K562 (cell line): ENCODE measurements at regions not wholly inside any gene's neighbourhood (a gene's known extent, or its start where the extent isn't known, plus 50 kb on each side); places are given as distances from the start of the nearest gene placed in this dataset.

Source experiments
- ATAC-seq: fragments of 200-7000 bp; cut with Tn5 transposase; 3 replicates; pipeline ENCODE4 v1.9.1; 2020; ENCODE audit warnings: moderate library complexity
- BruUV-seq: library from RNA; stranded (reverse); fragments of 400-500 nt; replicated peaks from 2 replicates; lab custom pipeline; 2021; lab: Mats Ljungman, UMichigan
- CTCF ChIA-PET: fragments of 300-600 bp; formaldehyde crosslinking; extraction: SDS; loops from one replicate; lab custom pipeline; 2021; ENCODE audit warnings: low intra/inter-chr PET ratio; lab: Yijun Ruan, JAX
- POLR2A ChIA-PET: fragments of 300-600, 350-650 bp; sonication (Branson Sonifier 250); formaldehyde crosslinking; extraction: SDS; loops from one replicate; lab custom pipeline; 2021; ENCODE audit warnings: antibody characterized with exemption, inconsistent platforms; lab: Yijun Ruan, JAX
- DNase-seq, 4 experiments: peaks; one replicate each; pipeline versions ENCODE4 v3.0.0 to v3.0.0-alpha.2; 2011 to 2018; ENCODE audit warnings: low spot score in 3 of 4, mixed read lengths in 3 of 4; ENCODE audit errors: extremely low read depth in 1 of 4
- FAIRE-seq: peaks from 2 replicates; lab custom pipeline; 2011; peaks lifted over from hg19 to GRCh38; lab: Jason Lieb, UNC
- H2AFZ ChIP-seq: 2 replicates; pipeline ENCODE4 v1.6.0; 2011; ENCODE audit warnings: low read depth, low read length, control low read depth, inconsistent platforms
- H3K27ac ChIP-seq: fragments of 200-600 bp; 3 replicates; pipeline ENCODE4 v1.8.0; 2011; ENCODE audit warnings: low read depth, mild to moderate bottlenecking, control low read depth, inconsistent platforms, low read length, moderate library complexity, mixed read lengths; ENCODE audit errors: extremely low read depth
- H3K27me3 ChIP-seq, 2 experiments: fragments of 300-600 bp in 1 of 2; 2 replicates in 1 of 2; 3 replicates in 1 of 2; pipeline versions ENCODE4 v1.6.0 to v1.8.0; 2011; ENCODE audit warnings: inconsistent platforms in 2 of 2, low read length in 2 of 2, mild to moderate bottlenecking in 1 of 2, mixed read lengths in 1 of 2, moderate library complexity in 1 of 2; ENCODE audit not compliant: control insufficient read depth in 2 of 2, insufficient read depth in 2 of 2
- H3K36me3 ChIP-seq: fragments of 300-600 bp; 3 replicates; pipeline ENCODE4 v1.8.0; 2011; ENCODE audit warnings: mild to moderate bottlenecking, low read length, inconsistent platforms; ENCODE audit not compliant: control insufficient read depth, insufficient read depth
- H3K4me1 ChIP-seq, 2 experiments: fragments of 200-600 bp in 1 of 2; replicated peaks in 1 of 2; 2 replicates in 1 of 2; 3 replicates in 1 of 2; pipeline versions ENCODE4 v1.5.1 to v1.8.0; 2011; ENCODE audit warnings: inconsistent platforms in 2 of 2, low read length in 2 of 2, mild to moderate bottlenecking in 1 of 2, mixed read lengths in 1 of 2, moderate library complexity in 1 of 2; ENCODE audit not compliant: control insufficient read depth in 2 of 2, insufficient read depth in 2 of 2
- H3K4me2 ChIP-seq: 2 replicates; pipeline ENCODE4 v1.6.1; 2011; ENCODE audit warnings: low read length, control low read depth, inconsistent platforms, mixed read lengths; ENCODE audit not compliant: insufficient read depth
- H3K4me3 ChIP-seq: fragments of 200-600 bp; sonication (generic), shearing (Covaris generic); 2 replicates; pipeline ENCODE4 v1.5.1; 2016; ENCODE audit warnings: control low read depth, inconsistent platforms
- H3K79me2 ChIP-seq: fragments of 200-600 bp; 3 replicates; pipeline ENCODE4 v1.8.0; 2011; ENCODE audit warnings: low read length, inconsistent platforms; ENCODE audit not compliant: control insufficient read depth, insufficient read depth
- H3K9ac ChIP-seq, 2 experiments: 2 replicates each; pipeline versions ENCODE4 v1.6.0 to v1.6.1; 2011; ENCODE audit warnings: low read depth in 2 of 2, low read length in 2 of 2, control low read depth in 1 of 2, inconsistent platforms in 1 of 2, mild to moderate bottlenecking in 1 of 2, mixed read lengths in 1 of 2; ENCODE audit not compliant: insufficient read depth in 1 of 2
- H3K9me1 ChIP-seq: one replicate; pipeline ENCODE4 v1.6.0; 2011; ENCODE audit warnings: inconsistent platforms, mild to moderate bottlenecking, low read length, moderate library complexity; ENCODE audit not compliant: control insufficient read depth, insufficient read depth
- H3K9me3 ChIP-seq: replicated peaks from 2 replicates; pipeline ENCODE4 v1.5.1; 2011; ENCODE audit warnings: low read depth, low read length, inconsistent platforms; ENCODE audit not compliant: control insufficient read depth, insufficient read depth
- H4K20me1 ChIP-seq: replicated peaks from 2 replicates; pipeline ENCODE4 v1.6.1; 2011; ENCODE audit warnings: low read length, inconsistent platforms, mixed read lengths; ENCODE audit not compliant: control insufficient read depth, insufficient read depth
- BCOR ChIP-seq: fragments of 450-650 bp; IDR thresholded peaks from 2 replicates; pipeline ENCODE4 v1.6.1; 2016
- BRF1 ChIP-seq: IDR thresholded peaks from 3 replicates; pipeline ENCODE4 v1.6.1; 2011; ENCODE audit warnings: borderline replicate concordance, mild to moderate bottlenecking; ENCODE audit not compliant: insufficient read length; ENCODE audit errors: extremely low read depth
- DACH1 ChIP-seq: fragments of 450-650 bp; IDR thresholded peaks from 2 replicates; pipeline ENCODE4 v1.6.1; 2018; ENCODE audit not compliant: partially characterized antibody
- DPF2 ChIP-seq: fragments of 450-650 bp; IDR thresholded peaks from 2 replicates; pipeline ENCODE4 v1.6.1; 2016
- FOXJ3 ChIP-seq: sonication (generic); formaldehyde crosslinking; IDR thresholded peaks from 2 replicates; pipeline ENCODE4 v1.4.0; 2020; ENCODE audit warnings: mild to moderate bottlenecking, missing genetic modification reagents
- GATAD2B ChIP-seq: fragments of 450-650 bp; IDR thresholded peaks from 2 replicates; pipeline ENCODE4 v1.6.1; 2017; ENCODE audit warnings: mild to moderate bottlenecking, borderline replicate concordance
- MCM7 ChIP-seq, 2 experiments: fragments of 450-650 bp; IDR thresholded peaks; 2 replicates each; pipeline ENCODE4 v1.6.1; 2016 to 2018
- MIER1 ChIP-seq: fragments of 450-650 bp; IDR thresholded peaks from 2 replicates; pipeline ENCODE4 v1.6.1; 2016; ENCODE audit warnings: antibody characterized with exemption, mild to moderate bottlenecking, low read depth
- MTA1 ChIP-seq: fragments of 450-650 bp; IDR thresholded peaks from 2 replicates; pipeline ENCODE4 v1.6.1; 2017; ENCODE audit warnings: borderline replicate concordance
- PTTG1 ChIP-seq: fragments of 450-650 bp; IDR thresholded peaks from 2 replicates; pipeline ENCODE4 v1.6.1; 2016; ENCODE audit warnings: low read depth, mild to moderate bottlenecking, missing genetic modification characterization, missing compliant biosample characterization
- SMARCE1 ChIP-seq: fragments of 450-650 bp; IDR thresholded peaks from 2 replicates; pipeline ENCODE4 v1.7.1; 2016; ENCODE audit warnings: mild to moderate bottlenecking
- SOX6 ChIP-seq: fragments of 450-650 bp; IDR thresholded peaks from 2 replicates; pipeline ENCODE4 v1.6.1; 2014; ENCODE audit warnings: mild to moderate bottlenecking
- STAT5B ChIP-seq: fragments of 250-450 bp; sonication (Bioruptor Pico); IDR thresholded peaks from 2 replicates; pipeline ENCODE4 v1.8.0; 2021; ENCODE audit warnings: mild to moderate bottlenecking, inconsistent platforms
- TRIM24 ChIP-seq, 2 experiments: fragments of 450-650 bp; IDR thresholded peaks; 2 replicates each; pipeline ENCODE4 v1.6.1; 2016
- XRCC5 ChIP-seq: fragments of 200-400 bp; formaldehyde crosslinking; IDR thresholded peaks from 2 replicates; pipeline ENCODE4 v1.6.1; 2017; ENCODE audit warnings: low read depth, mild to moderate bottlenecking, low read length
- ZBTB2 ChIP-seq: fragments of 450-650 bp; IDR thresholded peaks from 2 replicates; pipeline ENCODE4 v1.6.1; 2016; ENCODE audit warnings: antibody characterized with exemption
- ZBTB8A ChIP-seq: fragments of 450-650 bp; IDR thresholded peaks from 2 replicates; pipeline ENCODE4 v1.6.1; 2018; ENCODE audit warnings: mild to moderate bottlenecking, moderate library complexity; ENCODE audit not compliant: partially characterized antibody
- ZNF766 ChIP-seq: fragments of 200-800 bp; sonication (Bioruptor generic); conservative IDR thresholded peaks from 2 replicates; pipeline ENCODE4 v1.6.1; 2016; ENCODE audit warnings: missing genetic modification characterization, missing compliant biosample characterization
- WGBS: fragments of 100-300 bp; shearing (Covaris generic); methylation state at CpG from one replicate; pipeline ENCODE4 v1.1.6; 2016; ENCODE audit warnings: low coverage, mixed read lengths; ENCODE audit not compliant: insufficient coverage; ENCODE audit errors: missing lambda C conversion rate; 5-methylcytosine and 5-hydroxymethylcytosine counted together
- in situ Hi-C: fragments of 300-500 bp; cut with MboI; formaldehyde crosslinking; loops from 4 replicates; pipeline ENCODE4 v1.15.0; 2018; ENCODE audit warnings: inconsistent platforms, mixed read lengths
- intact Hi-C: fragments of 100-400 bp; cut with micrococcal nuclease; formaldehyde crosslinking; loops from 2 replicates; pipeline ENCODE4 v1.14.2; 2022

GRCh38 chr4:26003056-26003455, 89.0 kb downstream of the SMIM20 start:
- CTCF ChIA-PET, result no interaction called here
- in situ Hi-C loops (no loop called here), intact Hi-C loops (no loop called here)
- TF ChIP-seq XRCC5 (no peak), FOXJ3 (CRISPR knock-in tag) (no peak), DPF2 (no peak), SMARCE1 (no peak)
- TF ChIP-seq, all 486 proteins: peak for 0
- Histone ChIP-seq H3K9ac (no peak overlapping the region), H3K9me3 (no peaks in the 10 kb centered on the region), H3K79me2 (no peaks in the 10 kb centered on the region), H3K27ac (no peak overlapping the region), H3K4me3 (no peak overlapping the region), H4K20me1 (no peaks in the 10 kb centered on the region), H3K27me3 (no peaks in the 10 kb centered on the region), H2AFZ (no peak overlapping the region), H3K9me1 (no peaks in the 10 kb centered on the region), H3K4me1 (no peaks in the 10 kb centered on the region), H3K4me2 (no peak overlapping the region), H3K36me3 (no peaks in the 10 kb centered on the region)
- WGBS, result 0% methylated on average over 2 of the region's 2 CpGs
- no TSS peak for BruUV-seq
- DNase-seq (no peak), ATAC-seq (no peak), FAIRE-seq (no peak)
- POLR2A ChIA-PET, result no interaction called here

- no peak for ATAC-seq
- no peak for FAIRE-seq
- peak; percentile 61 for TF ChIP-seq BCOR
- peak; percentile 64 for TF ChIP-seq DACH1
- no peak for TF ChIP-seq PTTG1
- TF ChIP-seq STAT5B (CRISPR knock-in tag), result no peak
- TF ChIP-seq ZBTB8A, result peak; percentile 8
- no peak for TF ChIP-seq ZNF766 (CRISPR knock-in tag)
- peak; percentile 74; the same call in 1 of the 2 replicates for TF ChIP-seq MTA1
- peak in 1 of 2 experiments; percentile 30; a peak in 1 of 4 replicates for TF ChIP-seq TRIM24 (IDR thresholded peaks at IDR 0.05)
- TF ChIP-seq BRF1, result no peak
- peak; percentile 87 for TF ChIP-seq ZBTB2
- TF ChIP-seq SOX6, result no peak
- peak; percentile 54; the same call in 1 of the 2 replicates for TF ChIP-seq GATAD2B
- no peak for TF ChIP-seq MCM7 (IDR thresholded peaks at IDR 0.05)
- 0 out of 2 replicates have a peak, but pooled peaks have one; percentile 40 for TF ChIP-seq MIER1
These were observed 90.3 kb downstream of the SMIM20 start for GRCh38 chr4:26004290-26004689.

More at GRCh38 chr4:26004290-26004689, 90.3 kb downstream of the SMIM20 start:
- intact Hi-C loops (no loop called here), in situ Hi-C loops (no loop called here)
- Histone ChIP-seq H3K79me2 (no peaks in the 10 kb centered on the region), H3K9ac (no peak overlapping the region), H3K36me3 (no peaks in the 10 kb centered on the region), H3K4me1 (no peaks in the 10 kb centered on the region), H4K20me1 (no peaks in the 10 kb centered on the region), H3K27ac (no peak overlapping the region), H3K4me3 (no peak overlapping the region), H3K27me3 (no peaks in the 10 kb centered on the region), H3K9me1 (no peaks in the 10 kb centered on the region), H3K4me2 (no peak overlapping the region), H2AFZ (no peak overlapping the region), H3K9me3 (no peaks in the 10 kb centered on the region)
- CTCF ChIA-PET, result no interaction called here
- WGBS, result 7% methylated on average over 1 of the region's 1 CpG
- POLR2A ChIA-PET, result interaction anchor here (0.6 to 0.7 kb wide), 2 partner anchors 27 to 579 kb away, joined by 3 read pairs; no protein-coding TSS in a partner anchor
- no TSS peak for BruUV-seq
- DNase-seq, result no peak
